ENCODE measurements at regions not wholly inside any gene's neighbourhood (a gene's known extent, or its start where the extent isn't known, plus 50 kb on each side); places are given as distances from the start of the nearest gene placed in this dataset.

- H3K27ac Mint-ChIP-seq = no peak overlapping the region
- no peaks in the 10 kb centered on the region for H3K36me3 Mint-ChIP-seq (ENCODE audit: low read depth)
- H3K4me3 Mint-ChIP-seq = no peak overlapping the region
- H3K27me3 Mint-ChIP-seq (ENCODE audit: insufficient read depth) = peaks cover 3% of the 10 kb centered on the region
- peak; percentile 75 for TF ChIP-seq CTCF (IDR thresholded peaks at IDR 0.05)
- H3K4me1 Mint-ChIP-seq (ENCODE audit: low read depth) = no peaks in the 10 kb centered on the region
- H3K9me3 Mint-ChIP-seq = no peaks in the 10 kb centered on the region
- DNase-seq = no peak
These were observed 63.5 kb upstream of the ARHGAP36 start for GRCh38 chrX:130994671-130995070.

GRCh38 chrX:130995439-130995838 lies 62.7 kb upstream of the ARHGAP36 start:
- Mint-ChIP-seq H3K9me3 (no peaks in the 10 kb centered on the region), H3K4me1 (ENCODE audit: low read depth) (no peaks in the 10 kb centered on the region), H3K27ac (no peak overlapping the region), H3K36me3 (ENCODE audit: low read depth) (no peaks in the 10 kb centered on the region), H3K4me3 (no peak overlapping the region), H3K27me3 (ENCODE audit: insufficient read depth) (peaks cover 3% of the 10 kb centered on the region)
- TF ChIP-seq CTCF (IDR thresholded peaks at IDR 0.05) = no peak
- DNase-seq = no peak

GRCh38 chrX:130997314-130997713 lies 60.8 kb upstream of the ARHGAP36 start:
- no peak overlapping the region for H3K27ac Mint-ChIP-seq
- no peak for TF ChIP-seq CTCF (IDR thresholded peaks at IDR 0.05)
- DNase-seq = no peak
- H3K4me3 Mint-ChIP-seq = no peak overlapping the region
- H3K4me1 Mint-ChIP-seq (ENCODE audit: low read depth) = no peaks in the 10 kb centered on the region
- peaks cover 3% of the 10 kb centered on the region for H3K27me3 Mint-ChIP-seq (ENCODE audit: insufficient read depth)
- H3K9me3 Mint-ChIP-seq = no peaks in the 10 kb centered on the region
- no peaks in the 10 kb centered on the region for H3K36me3 Mint-ChIP-seq (ENCODE audit: low read depth)

- peaks cover 3% of the 10 kb centered on the region for H3K27me3 Mint-ChIP-seq (ENCODE audit: insufficient read depth)
- no peak overlapping the region for H3K4me3 Mint-ChIP-seq
- no peak for DNase-seq
- H3K36me3 Mint-ChIP-seq (ENCODE audit: low read depth) = no peaks in the 10 kb centered on the region
- H3K27ac Mint-ChIP-seq = no peak overlapping the region
- no peaks in the 10 kb centered on the region for H3K9me3 Mint-ChIP-seq
- no peak for TF ChIP-seq CTCF (IDR thresholded peaks at IDR 0.05)
- H3K4me1 Mint-ChIP-seq (ENCODE audit: low read depth) = no peaks in the 10 kb centered on the region
These were observed 58.8 kb upstream of the ARHGAP36 start for GRCh38 chrX:130999360-130999759.
